Astrocyte (in vitro differentiated cells and primary cell): ENCODE measurements at regions not wholly inside any gene's neighbourhood (a gene's known extent, or its start where the extent isn't known, plus 50 kb on each side); places are given as distances from the start of the nearest gene placed in this dataset.

ENCODE experiments used
- DNase-seq: peaks from one replicate; pipeline ENCODE4 v3.0.0-alpha.2; 2010; ENCODE audit warnings: low read depth
- FAIRE-seq: peaks from 2 replicates; lab custom pipeline; 2011; peaks lifted over from hg19 to GRCh38; lab: Jason Lieb, UNC
- H2AFZ ChIP-seq: 2 replicates; pipeline ENCODE4 v1.6.0; 2012; ENCODE audit warnings: low read depth, low read length, inconsistent platforms
- H3K27ac ChIP-seq: 2 replicates; pipeline ENCODE4 v1.5.1; 2011; ENCODE audit warnings: low read depth, low read length, inconsistent platforms
- H3K27me3 ChIP-seq: 2 replicates; pipeline ENCODE4 v1.6.0; 2011; ENCODE audit warnings: low read length, inconsistent platforms; ENCODE audit not compliant: insufficient read depth
- H3K36me3 ChIP-seq: 2 replicates; pipeline ENCODE4 v1.5.1; 2011; ENCODE audit warnings: low read length, inconsistent platforms; ENCODE audit not compliant: insufficient read depth
- H3K4me1 ChIP-seq: 2 replicates; pipeline ENCODE4 v1.5.1; 2011; ENCODE audit warnings: low read length, inconsistent platforms; ENCODE audit not compliant: insufficient read depth
- H3K4me2 ChIP-seq: 2 replicates; pipeline ENCODE4 v1.6.0; 2012; ENCODE audit warnings: low read length, inconsistent platforms
- H3K4me3 ChIP-seq: 2 replicates; pipeline ENCODE4 v1.5.1; 2011; ENCODE audit warnings: low read depth, mild to moderate bottlenecking, low read length, inconsistent platforms; ENCODE audit not compliant: insufficient read depth
- H3K79me2 ChIP-seq: 2 replicates; pipeline ENCODE4 v1.6.0; 2012; ENCODE audit warnings: mild to moderate bottlenecking, low read length, inconsistent platforms; ENCODE audit not compliant: insufficient read depth
- H3K9ac ChIP-seq: 2 replicates; pipeline ENCODE4 v1.6.0; 2012; ENCODE audit warnings: mild to moderate bottlenecking, low read length, inconsistent platforms
- H3K9me3 ChIP-seq: 2 replicates; pipeline ENCODE4 v1.5.1; 2012; ENCODE audit warnings: low read depth, mild to moderate bottlenecking, low read length, inconsistent platforms; ENCODE audit not compliant: insufficient read depth
- H4K20me1 ChIP-seq: 2 replicates; pipeline ENCODE4 v1.6.0; 2012; ENCODE audit warnings: low read length, inconsistent platforms; ENCODE audit not compliant: insufficient read depth
- H3K27ac Mint-ChIP-seq: one replicate; pipeline ENCODE4 v1.8.0; 2021; ENCODE audit warnings: mild to moderate bottlenecking, mixed read lengths; ENCODE audit not compliant: unreplicated experiment
- H3K27me3 Mint-ChIP-seq: one replicate; pipeline ENCODE4 v1.8.0; 2021; ENCODE audit warnings: low read depth, mixed read lengths; ENCODE audit not compliant: unreplicated experiment
- H3K36me3 Mint-ChIP-seq: one replicate; pipeline ENCODE4 v1.8.0; 2021; ENCODE audit warnings: low read depth, mixed read lengths; ENCODE audit not compliant: unreplicated experiment
- H3K4me1 Mint-ChIP-seq: one replicate; pipeline ENCODE4 v1.8.0; 2021; ENCODE audit warnings: low read depth, mixed read lengths; ENCODE audit not compliant: unreplicated experiment
- H3K4me3 Mint-ChIP-seq: one replicate; pipeline ENCODE4 v1.8.0; 2021; ENCODE audit warnings: mild to moderate bottlenecking, moderate library complexity, mixed read lengths; ENCODE audit not compliant: unreplicated experiment
- H3K9me3 Mint-ChIP-seq: one replicate; pipeline ENCODE4 v1.8.0; 2021; ENCODE audit warnings: mild to moderate bottlenecking, mixed read lengths; ENCODE audit not compliant: unreplicated experiment
- EZH2 ChIP-seq: IDR thresholded peaks from 2 replicates; pipeline ENCODE4 v1.6.1; 2012; ENCODE audit warnings: mild to moderate bottlenecking, low read length, inconsistent platforms; ENCODE audit not compliant: insufficient read depth
- TF ChIP-seq, protein P1 (sequence below): IDR thresholded peaks from 2 replicates; pipeline ENCODE4 v1.5.1; 2011; ENCODE audit warnings: low read depth, mild to moderate bottlenecking, inconsistent platforms, low read length, moderate library complexity; ENCODE audit not compliant: insufficient read depth

DNA sequence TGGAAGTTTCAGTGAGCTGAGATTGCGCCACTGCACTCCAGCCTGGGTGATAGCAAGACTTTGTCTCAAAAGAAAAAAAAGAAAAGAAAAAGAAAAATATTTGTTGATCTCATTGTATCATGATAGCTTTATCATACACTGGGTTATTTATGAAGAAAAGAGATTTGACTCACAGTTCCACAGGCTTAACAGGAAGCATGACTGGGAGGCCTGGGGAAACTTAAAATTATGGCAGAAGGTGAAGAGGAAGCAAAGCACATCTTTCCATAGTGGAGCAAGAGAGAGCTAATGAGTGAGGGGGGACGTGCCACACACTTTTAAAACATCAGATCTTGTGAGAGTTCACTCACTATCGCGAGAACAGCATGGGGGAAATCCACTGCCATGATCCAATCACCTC, 72.7 kb upstream of the FUT8 start:
- no peak for DNase-seq
- Histone ChIP-seq H3K4me2 (no peak overlapping the region), H2AFZ (no peak overlapping the region), H3K27ac (no peak overlapping the region), H3K79me2 (no peaks in the 10 kb centered on the region), H3K4me3 (no peak overlapping the region), H3K4me1 (peaks cover 11% of the 10 kb centered on the region), H3K9me3 (no peaks in the 10 kb centered on the region), H3K27me3 (no peaks in the 10 kb centered on the region), H3K9ac (no peak overlapping the region), H4K20me1 (no peaks in the 10 kb centered on the region), H3K36me3 (no peaks in the 10 kb centered on the region)
- no peaks in the 10 kb centered on the region for H3K27me3 Mint-ChIP-seq
- H3K27ac Mint-ChIP-seq, result no peak overlapping the region
- peaks cover 11% of the 10 kb centered on the region for H3K4me1 Mint-ChIP-seq
- TF ChIP-seq, protein P1, sequence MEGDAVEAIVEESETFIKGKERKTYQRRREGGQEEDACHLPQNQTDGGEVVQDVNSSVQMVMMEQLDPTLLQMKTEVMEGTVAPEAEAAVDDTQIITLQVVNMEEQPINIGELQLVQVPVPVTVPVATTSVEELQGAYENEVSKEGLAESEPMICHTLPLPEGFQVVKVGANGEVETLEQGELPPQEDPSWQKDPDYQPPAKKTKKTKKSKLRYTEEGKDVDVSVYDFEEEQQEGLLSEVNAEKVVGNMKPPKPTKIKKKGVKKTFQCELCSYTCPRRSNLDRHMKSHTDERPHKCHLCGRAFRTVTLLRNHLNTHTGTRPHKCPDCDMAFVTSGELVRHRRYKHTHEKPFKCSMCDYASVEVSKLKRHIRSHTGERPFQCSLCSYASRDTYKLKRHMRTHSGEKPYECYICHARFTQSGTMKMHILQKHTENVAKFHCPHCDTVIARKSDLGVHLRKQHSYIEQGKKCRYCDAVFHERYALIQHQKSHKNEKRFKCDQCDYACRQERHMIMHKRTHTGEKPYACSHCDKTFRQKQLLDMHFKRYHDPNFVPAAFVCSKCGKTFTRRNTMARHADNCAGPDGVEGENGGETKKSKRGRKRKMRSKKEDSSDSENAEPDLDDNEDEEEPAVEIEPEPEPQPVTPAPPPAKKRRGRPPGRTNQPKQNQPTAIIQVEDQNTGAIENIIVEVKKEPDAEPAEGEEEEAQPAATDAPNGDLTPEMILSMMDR, result no peak
- no peak for TF ChIP-seq EZH2
- no peaks in the 10 kb centered on the region for H3K9me3 Mint-ChIP-seq
- FAIRE-seq, result no peak
- no peak overlapping the region for H3K4me3 Mint-ChIP-seq
- H3K36me3 Mint-ChIP-seq, result no peaks in the 10 kb centered on the region

DNA sequence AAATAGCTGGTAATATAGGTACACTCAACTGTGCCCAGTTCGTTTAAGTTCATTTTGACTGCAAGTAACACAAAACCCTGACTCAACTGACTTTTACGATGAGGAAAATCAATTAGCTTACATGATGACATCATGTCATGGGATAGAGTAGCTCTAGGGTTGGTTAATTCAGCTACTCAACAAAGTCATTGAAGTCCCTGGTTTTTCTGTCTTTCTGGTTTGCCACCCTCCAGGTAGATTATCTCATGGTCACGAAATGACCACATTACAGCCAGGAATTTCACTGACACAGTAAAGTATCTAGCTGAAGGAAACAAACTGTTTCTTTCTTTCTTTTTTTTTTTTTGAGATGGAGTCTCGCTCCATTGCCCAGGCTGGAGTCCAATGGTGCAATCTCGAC, 68.5 kb upstream of the FUT8 start:
- H3K79me2 ChIP-seq, result no peaks in the 10 kb centered on the region
- no peak overlapping the region for H3K4me3 ChIP-seq
- H3K27me3 Mint-ChIP-seq, result peaks cover 8% of the 10 kb centered on the region
- H3K9me3 ChIP-seq, result no peaks in the 10 kb centered on the region
- FAIRE-seq (no peak), DNase-seq (no peak)
- H3K4me3 Mint-ChIP-seq, result no peak overlapping the region
- H3K4me2 ChIP-seq, result no peak overlapping the region
- no peak overlapping the region for H3K9ac ChIP-seq
- no peaks in the 10 kb centered on the region for H3K27me3 ChIP-seq
- no peaks in the 10 kb centered on the region for H4K20me1 ChIP-seq
- H3K27ac Mint-ChIP-seq, result no peak overlapping the region
- H3K4me1 Mint-ChIP-seq, result peaks cover 3% of the 10 kb centered on the region
- no peaks in the 10 kb centered on the region for H3K36me3 ChIP-seq
- no peak overlapping the region for H2AFZ ChIP-seq
- TF ChIP-seq, protein P1, result no peak
- no peak for TF ChIP-seq EZH2
- H3K4me1 ChIP-seq, result no peaks in the 10 kb centered on the region
- no peaks in the 10 kb centered on the region for H3K36me3 Mint-ChIP-seq
- no peak overlapping the region for H3K27ac ChIP-seq
- H3K9me3 Mint-ChIP-seq, result no peaks in the 10 kb centered on the region

DNA sequence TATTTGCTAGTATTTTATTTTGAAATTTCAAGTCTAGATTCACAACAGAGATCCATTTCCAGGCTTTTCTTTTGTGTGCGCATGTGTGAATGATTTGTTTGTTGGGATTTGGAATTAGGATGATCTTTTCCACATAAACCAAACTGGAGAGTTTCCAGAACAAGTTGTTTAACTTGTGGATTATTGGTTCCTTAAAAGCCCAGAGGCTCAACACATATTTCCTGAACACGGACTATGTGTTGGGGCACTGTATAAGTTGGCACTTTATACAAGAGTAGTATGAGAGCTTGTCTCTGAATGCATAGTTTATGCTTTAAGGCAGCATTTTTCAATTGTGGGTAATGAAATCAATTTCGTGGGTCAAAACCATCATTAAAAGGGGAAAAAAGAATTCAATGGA, 67.3 kb upstream of the FUT8 start:
- H3K27me3 ChIP-seq, result no peaks in the 10 kb centered on the region
- no peaks in the 10 kb centered on the region for H3K79me2 ChIP-seq
- no peak overlapping the region for H3K4me2 ChIP-seq
- no peaks in the 10 kb centered on the region for H3K4me1 ChIP-seq
- no peak overlapping the region for H2AFZ ChIP-seq
- H3K27ac ChIP-seq, result no peak overlapping the region
- H3K9me3 ChIP-seq, result no peaks in the 10 kb centered on the region
- H3K4me3 ChIP-seq, result no peak overlapping the region
- no peak for FAIRE-seq
- Mint-ChIP-seq H3K4me1 (peaks cover 3% of the 10 kb centered on the region), H3K27me3 (peaks cover 11% of the 10 kb centered on the region), H3K27ac (no peak overlapping the region), H3K4me3 (no peak overlapping the region), H3K36me3 (no peaks in the 10 kb centered on the region), H3K9me3 (no peaks in the 10 kb centered on the region)
- H3K36me3 ChIP-seq, result no peaks in the 10 kb centered on the region
- TF ChIP-seq, protein P1, result no peak
- no peak for TF ChIP-seq EZH2
- no peaks in the 10 kb centered on the region for H4K20me1 ChIP-seq
- no peak for DNase-seq
- no peak overlapping the region for H3K9ac ChIP-seq
